WERI-Rb-1 (cell line): ENCODE measurements at regions not wholly inside any gene's neighbourhood (a gene's known extent, or its start where the extent isn't known, plus 50 kb on each side); places are given as distances from the start of the nearest gene placed in this dataset.
"Not testable (repeated sequence)": the region's sequence is repeated elsewhere in the genome, so short reads cannot be mapped to it uniquely, and the experiment has no call there.

Experiments used
- DNase-seq: peaks from one replicate; pipeline ENCODE4 v3.0.0-alpha.2; 2020
- H3K27ac ChIP-seq: fragments of 250-450 bp; sonication (Bioruptor Pico); 2 replicates; pipeline ENCODE4 v1.5.1; 2020; ENCODE audit warnings: mild to moderate bottlenecking, moderate library complexity
- H3K27me3 ChIP-seq: fragments of 250-450 bp; sonication (Bioruptor Pico); 2 replicates; pipeline ENCODE4 v1.5.1; 2021; ENCODE audit warnings: mild to moderate bottlenecking, low read depth, moderate library complexity; ENCODE audit not compliant: insufficient read depth, severe bottlenecking
- H3K36me3 ChIP-seq: fragments of 250-450 bp; sonication (Bioruptor Pico); 2 replicates; pipeline ENCODE4 v1.5.1; 2020; ENCODE audit warnings: mild to moderate bottlenecking, moderate library complexity
- H3K4me3 ChIP-seq: 2 replicates; pipeline ENCODE4 v1.5.1; 2011; ENCODE audit warnings: low read depth, mild to moderate bottlenecking, control low read depth, low read length
- H3K9me3 ChIP-seq: fragments of 250-450 bp; sonication (Bioruptor Pico); 2 replicates; pipeline ENCODE4 v1.5.1; 2021; ENCODE audit warnings: mild to moderate bottlenecking, moderate library complexity; ENCODE audit not compliant: severe bottlenecking
- CTCF ChIP-seq: IDR thresholded peaks from 2 replicates; pipeline ENCODE4 v1.5.1; 2011; ENCODE audit warnings: low read depth, mild to moderate bottlenecking, control low read depth, inconsistent platforms, low read length

- H3K27me3 ChIP-seq: no peaks in the 10 kb centered on the region
- no peak overlapping the region for H3K27ac ChIP-seq
- no peaks in the 10 kb centered on the region for H3K36me3 ChIP-seq
- DNase-seq: no peak
- no peak for TF ChIP-seq CTCF
- no peaks in the 10 kb centered on the region for H3K9me3 ChIP-seq
- no peak overlapping the region for H3K4me3 ChIP-seq
Measured at GRCh38 chr5:167290478-167290877, 1001.0 kb upstream of the WWC1 start.

DNA sequence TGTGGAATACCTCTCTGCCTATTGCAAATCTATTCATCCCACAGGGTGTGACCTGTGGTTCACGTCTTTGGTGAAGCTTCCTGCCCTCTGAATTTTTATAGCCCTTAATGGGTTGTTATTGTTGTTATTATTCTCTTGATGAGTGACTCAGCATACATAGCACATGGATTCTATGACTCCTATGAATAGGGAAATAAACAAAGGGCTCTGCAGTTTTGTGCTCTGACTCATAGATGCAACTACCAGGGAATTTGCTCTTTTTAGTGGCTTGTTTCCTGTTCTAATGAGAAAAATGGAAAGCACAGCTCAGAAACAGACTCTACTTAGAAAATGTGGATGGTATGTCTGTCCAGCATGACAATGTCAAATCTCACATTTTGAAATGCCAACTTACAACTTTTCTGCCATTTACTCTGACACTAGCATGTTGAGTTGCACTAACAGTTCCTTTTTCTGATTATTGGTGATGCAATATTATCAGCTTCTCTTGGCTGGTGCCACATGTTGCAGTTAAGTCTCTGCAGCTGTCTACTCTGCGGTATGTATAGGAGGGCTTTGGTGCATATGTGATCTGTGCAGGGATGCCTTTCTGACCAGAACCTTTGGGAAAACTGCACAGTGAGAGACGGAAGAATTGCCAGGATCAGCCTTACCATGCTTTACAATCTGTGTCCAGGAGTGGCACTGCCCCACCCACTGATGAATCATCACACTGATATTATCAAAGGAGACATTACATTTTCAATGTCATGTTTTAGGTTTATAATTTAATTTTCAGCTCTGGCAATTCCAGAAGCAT, 996.4 kb upstream of the WWC1 start:
- H3K27ac ChIP-seq: no peak overlapping the region
- no peak for TF ChIP-seq CTCF
- no peaks in the 10 kb centered on the region for H3K36me3 ChIP-seq
- H3K9me3 ChIP-seq: no peaks in the 10 kb centered on the region
- H3K4me3 ChIP-seq: no peak overlapping the region
- H3K27me3 ChIP-seq: no peaks in the 10 kb centered on the region
- DNase-seq: no peak

DNA sequence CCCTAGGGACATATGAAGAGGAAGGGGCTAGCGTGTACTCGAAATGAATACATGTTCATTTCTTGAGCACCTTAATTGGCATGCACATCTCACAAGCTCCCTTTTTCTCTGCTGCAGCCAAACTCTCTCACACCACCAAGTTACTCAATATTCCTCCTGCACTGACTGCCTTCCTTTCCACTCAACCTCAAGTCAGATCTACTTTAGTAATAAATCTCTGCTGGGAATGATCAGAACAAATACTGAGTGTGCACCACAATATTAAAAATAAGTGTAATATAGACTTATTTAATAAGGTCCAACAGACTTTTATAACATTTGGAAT, 995.8 kb upstream of the WWC1 start:
- H3K4me3 ChIP-seq: no peak overlapping the region
- H3K9me3 ChIP-seq: no peaks in the 10 kb centered on the region
- no peak overlapping the region for H3K27ac ChIP-seq
- no peak for TF ChIP-seq CTCF
- H3K36me3 ChIP-seq: no peaks in the 10 kb centered on the region
- DNase-seq: no peak
- no peaks in the 10 kb centered on the region for H3K27me3 ChIP-seq

- no peak for DNase-seq
- Histone ChIP-seq H3K36me3 (no peaks in the 10 kb centered on the region), H3K4me3 (no peak overlapping the region), H3K9me3 (no peaks in the 10 kb centered on the region), H3K27me3 (no peaks in the 10 kb centered on the region), H3K27ac (no peak overlapping the region)
- TF ChIP-seq CTCF: no peak
Measured at GRCh38 chr5:167296066-167296465, 995.4 kb upstream of the WWC1 start.

- no peaks in the 10 kb centered on the region for H3K9me3 ChIP-seq
- TF ChIP-seq CTCF: no peak
- H3K27ac ChIP-seq: no peak overlapping the region
Measured at GRCh38 chr5:167296661-167297060, 994.8 kb upstream of the WWC1 start.

DNA sequence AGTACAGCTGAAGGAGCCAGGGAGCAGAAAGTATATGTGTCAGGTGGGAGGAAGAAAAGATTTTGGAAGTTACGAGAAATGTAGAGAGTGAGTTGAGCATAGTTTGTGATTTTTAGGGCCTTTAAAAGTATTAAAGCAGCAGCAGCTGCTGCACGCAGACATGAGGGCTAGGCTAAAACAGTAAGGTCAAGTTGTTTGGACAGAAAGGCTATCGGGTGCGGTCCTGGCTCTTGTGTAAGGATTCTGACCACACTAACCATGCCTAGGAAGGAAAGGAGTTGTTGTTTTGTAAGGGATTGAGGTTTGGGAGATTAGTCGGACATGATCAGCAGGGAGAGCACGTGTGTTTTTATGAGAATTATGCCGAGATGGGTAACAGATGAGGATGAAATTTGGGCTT, 991.6 kb upstream of the WWC1 start:
- H3K36me3 ChIP-seq, H3K27me3 ChIP-seq, DNase-seq, H3K27ac ChIP-seq, H3K9me3 ChIP-seq, H3K4me3 ChIP-seq: not testable (repeated sequence)

More at GRCh38 chr5:167296661-167297060, 994.8 kb upstream of the WWC1 start:
- no peaks in the 10 kb centered on the region for H3K36me3 ChIP-seq
- no peaks in the 10 kb centered on the region for H3K27me3 ChIP-seq
- no peak overlapping the region for H3K4me3 ChIP-seq
- DNase-seq: no peak
